ENCODE measurements at regions not wholly inside any gene's neighbourhood (a gene's known extent, or its start where the extent isn't known, plus 50 kb on each side); places are given as distances from the start of the nearest gene placed in this dataset.

DNA sequence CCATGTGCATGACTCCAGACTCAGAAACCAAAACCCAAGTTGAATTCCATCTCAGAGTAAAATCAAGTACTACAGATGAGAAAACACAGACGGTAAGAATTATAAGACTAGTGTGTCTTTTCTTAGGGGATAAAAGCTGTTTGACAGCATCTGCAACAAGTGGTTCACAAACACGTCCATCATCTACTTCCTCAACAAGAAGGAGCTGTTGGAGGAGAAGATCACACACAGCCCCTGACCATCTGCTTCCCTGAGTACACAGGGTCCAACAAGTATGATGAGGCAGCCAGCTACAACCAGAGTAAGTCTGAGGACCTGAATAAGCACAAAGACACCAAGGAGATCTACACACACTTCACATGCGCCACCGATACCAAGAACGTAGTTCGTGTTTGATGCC is 110.7 kb upstream of the ATF7IP start (continued):
- TF ChIP-seq, protein P1, sequence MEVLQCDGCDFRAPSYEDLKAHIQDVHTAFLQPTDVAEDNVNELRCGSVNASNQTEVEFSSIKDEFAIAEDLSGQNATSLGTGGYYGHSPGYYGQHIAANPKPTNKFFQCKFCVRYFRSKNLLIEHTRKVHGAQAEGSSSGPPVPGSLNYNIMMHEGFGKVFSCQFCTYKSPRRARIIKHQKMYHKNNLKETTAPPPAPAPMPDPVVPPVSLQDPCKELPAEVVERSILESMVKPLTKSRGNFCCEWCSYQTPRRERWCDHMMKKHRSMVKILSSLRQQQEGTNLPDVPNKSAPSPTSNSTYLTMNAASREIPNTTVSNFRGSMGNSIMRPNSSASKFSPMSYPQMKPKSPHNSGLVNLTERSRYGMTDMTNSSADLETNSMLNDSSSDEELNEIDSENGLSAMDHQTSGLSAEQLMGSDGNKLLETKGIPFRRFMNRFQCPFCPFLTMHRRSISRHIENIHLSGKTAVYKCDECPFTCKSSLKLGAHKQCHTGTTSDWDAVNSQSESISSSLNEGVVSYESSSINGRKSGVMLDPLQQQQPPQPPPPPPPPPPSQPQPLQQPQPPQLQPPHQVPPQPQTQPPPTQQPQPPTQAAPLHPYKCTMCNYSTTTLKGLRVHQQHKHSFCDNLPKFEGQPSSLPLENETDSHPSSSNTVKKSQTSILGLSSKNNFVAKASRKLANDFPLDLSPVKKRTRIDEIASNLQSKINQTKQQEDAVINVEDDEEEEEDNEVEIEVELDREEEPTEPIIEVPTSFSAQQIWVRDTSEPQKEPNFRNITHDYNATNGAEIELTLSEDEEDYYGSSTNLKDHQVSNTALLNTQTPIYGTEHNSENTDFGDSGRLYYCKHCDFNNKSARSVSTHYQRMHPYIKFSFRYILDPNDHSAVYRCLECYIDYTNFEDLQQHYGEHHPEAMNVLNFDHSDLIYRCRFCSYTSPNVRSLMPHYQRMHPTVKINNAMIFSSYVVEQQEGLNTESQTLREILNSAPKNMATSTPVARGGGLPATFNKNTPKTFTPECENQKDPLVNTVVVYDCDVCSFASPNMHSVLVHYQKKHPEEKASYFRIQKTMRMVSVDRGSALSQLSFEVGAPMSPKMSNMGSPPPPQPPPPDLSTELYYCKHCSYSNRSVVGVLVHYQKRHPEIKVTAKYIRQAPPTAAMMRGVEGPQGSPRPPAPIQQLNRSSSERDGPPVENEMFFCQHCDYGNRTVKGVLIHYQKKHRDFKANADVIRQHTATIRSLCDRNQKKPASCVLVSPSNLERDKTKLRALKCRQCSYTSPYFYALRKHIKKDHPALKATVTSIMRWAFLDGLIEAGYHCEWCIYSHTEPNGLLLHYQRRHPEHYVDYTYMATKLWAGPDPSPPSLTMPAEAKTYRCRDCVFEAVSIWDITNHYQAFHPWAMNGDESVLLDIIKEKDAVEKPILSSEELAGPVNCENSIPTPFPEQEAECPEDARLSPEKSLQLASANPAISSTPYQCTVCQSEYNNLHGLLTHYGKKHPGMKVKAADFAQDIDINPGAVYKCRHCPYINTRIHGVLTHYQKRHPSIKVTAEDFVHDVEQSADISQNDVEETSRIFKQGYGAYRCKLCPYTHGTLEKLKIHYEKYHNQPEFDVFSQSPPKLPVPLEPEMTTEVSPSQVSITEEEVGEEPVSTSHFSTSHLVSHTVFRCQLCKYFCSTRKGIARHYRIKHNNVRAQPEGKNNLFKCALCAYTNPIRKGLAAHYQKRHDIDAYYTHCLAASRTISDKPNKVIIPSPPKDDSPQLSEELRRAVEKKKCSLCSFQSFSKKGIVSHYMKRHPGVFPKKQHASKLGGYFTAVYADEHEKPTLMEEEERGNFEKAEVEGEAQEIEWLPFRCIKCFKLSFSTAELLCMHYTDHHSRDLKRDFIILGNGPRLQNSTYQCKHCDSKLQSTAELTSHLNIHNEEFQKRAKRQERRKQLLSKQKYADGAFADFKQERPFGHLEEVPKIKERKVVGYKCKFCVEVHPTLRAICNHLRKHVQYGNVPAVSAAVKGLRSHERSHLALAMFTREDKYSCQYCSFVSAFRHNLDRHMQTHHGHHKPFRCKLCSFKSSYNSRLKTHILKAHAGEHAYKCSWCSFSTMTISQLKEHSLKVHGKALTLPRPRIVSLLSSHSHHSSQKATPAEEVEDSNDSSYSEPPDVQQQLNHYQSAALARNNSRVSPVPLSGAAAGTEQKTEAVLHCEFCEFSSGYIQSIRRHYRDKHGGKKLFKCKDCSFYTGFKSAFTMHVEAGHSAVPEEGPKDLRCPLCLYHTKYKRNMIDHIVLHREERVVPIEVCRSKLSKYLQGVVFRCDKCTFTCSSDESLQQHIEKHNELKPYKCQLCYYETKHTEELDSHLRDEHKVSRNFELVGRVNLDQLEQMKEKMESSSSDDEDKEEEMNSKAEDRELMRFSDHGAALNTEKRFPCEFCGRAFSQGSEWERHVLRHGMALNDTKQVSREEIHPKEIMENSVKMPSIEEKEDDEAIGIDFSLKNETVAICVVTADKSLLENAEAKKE (CRISPR knock-in tag; IDR thresholded peaks at IDR 0.05), result no peak
- TF ChIP-seq, protein P2, sequence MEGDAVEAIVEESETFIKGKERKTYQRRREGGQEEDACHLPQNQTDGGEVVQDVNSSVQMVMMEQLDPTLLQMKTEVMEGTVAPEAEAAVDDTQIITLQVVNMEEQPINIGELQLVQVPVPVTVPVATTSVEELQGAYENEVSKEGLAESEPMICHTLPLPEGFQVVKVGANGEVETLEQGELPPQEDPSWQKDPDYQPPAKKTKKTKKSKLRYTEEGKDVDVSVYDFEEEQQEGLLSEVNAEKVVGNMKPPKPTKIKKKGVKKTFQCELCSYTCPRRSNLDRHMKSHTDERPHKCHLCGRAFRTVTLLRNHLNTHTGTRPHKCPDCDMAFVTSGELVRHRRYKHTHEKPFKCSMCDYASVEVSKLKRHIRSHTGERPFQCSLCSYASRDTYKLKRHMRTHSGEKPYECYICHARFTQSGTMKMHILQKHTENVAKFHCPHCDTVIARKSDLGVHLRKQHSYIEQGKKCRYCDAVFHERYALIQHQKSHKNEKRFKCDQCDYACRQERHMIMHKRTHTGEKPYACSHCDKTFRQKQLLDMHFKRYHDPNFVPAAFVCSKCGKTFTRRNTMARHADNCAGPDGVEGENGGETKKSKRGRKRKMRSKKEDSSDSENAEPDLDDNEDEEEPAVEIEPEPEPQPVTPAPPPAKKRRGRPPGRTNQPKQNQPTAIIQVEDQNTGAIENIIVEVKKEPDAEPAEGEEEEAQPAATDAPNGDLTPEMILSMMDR (conservative IDR thresholded peaks at IDR 0.05; ENCODE audit: low read depth in 2 of 2), result no peak
- TF ChIP-seq POLR2AphosphoS5 (IDR thresholded peaks at IDR 0.05; ENCODE audit: low read depth) (no peak), EZH2 (IDR thresholded peaks at IDR 0.05; ENCODE audit: low read depth, unreplicated experiment) (no peak), NANOG (IDR thresholded peaks at IDR 0.05; ENCODE audit: borderline replicate concordance) (no peak)
- TF ChIP-seq, protein P3, sequence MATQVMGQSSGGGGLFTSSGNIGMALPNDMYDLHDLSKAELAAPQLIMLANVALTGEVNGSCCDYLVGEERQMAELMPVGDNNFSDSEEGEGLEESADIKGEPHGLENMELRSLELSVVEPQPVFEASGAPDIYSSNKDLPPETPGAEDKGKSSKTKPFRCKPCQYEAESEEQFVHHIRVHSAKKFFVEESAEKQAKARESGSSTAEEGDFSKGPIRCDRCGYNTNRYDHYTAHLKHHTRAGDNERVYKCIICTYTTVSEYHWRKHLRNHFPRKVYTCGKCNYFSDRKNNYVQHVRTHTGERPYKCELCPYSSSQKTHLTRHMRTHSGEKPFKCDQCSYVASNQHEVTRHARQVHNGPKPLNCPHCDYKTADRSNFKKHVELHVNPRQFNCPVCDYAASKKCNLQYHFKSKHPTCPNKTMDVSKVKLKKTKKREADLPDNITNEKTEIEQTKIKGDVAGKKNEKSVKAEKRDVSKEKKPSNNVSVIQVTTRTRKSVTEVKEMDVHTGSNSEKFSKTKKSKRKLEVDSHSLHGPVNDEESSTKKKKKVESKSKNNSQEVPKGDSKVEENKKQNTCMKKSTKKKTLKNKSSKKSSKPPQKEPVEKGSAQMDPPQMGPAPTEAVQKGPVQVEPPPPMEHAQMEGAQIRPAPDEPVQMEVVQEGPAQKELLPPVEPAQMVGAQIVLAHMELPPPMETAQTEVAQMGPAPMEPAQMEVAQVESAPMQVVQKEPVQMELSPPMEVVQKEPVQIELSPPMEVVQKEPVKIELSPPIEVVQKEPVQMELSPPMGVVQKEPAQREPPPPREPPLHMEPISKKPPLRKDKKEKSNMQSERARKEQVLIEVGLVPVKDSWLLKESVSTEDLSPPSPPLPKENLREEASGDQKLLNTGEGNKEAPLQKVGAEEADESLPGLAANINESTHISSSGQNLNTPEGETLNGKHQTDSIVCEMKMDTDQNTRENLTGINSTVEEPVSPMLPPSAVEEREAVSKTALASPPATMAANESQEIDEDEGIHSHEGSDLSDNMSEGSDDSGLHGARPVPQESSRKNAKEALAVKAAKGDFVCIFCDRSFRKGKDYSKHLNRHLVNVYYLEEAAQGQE (IDR thresholded peaks at IDR 0.05; ENCODE audit: unreplicated experiment), result no peak

Measured in GM23338 (cell line).